PC-9 (cell line): ENCODE measurements at regions not wholly inside any gene's neighbourhood (a gene's known extent, or its start where the extent isn't known, plus 50 kb on each side); places are given as distances from the start of the nearest gene placed in this dataset.

Experiments used
- BruUV-seq: library from RNA; stranded (reverse); fragments of 400-500 nt; replicated peaks from 2 replicates; lab custom pipeline; 2021; lab: Mats Ljungman, UMichigan
- CTCF ChIA-PET: fragments of 300-600 bp; sonication (Branson Sonifier 250); formaldehyde crosslinking; loops from one replicate; lab custom pipeline; 2022; ENCODE audit warnings: antibody characterized with exemption; lab: Charles Lee
- POLR2A ChIA-PET: fragments of 300-600 bp; sonication (Branson Sonifier 250); formaldehyde crosslinking; loops from one replicate; lab custom pipeline; 2022; ENCODE audit warnings: antibody characterized with exemption; ENCODE audit not compliant: unreplicated experiment; lab: Charles Lee
- DNase-seq, 2 experiments: peaks; one replicate each; pipeline versions ENCODE4 v3.0.0 to v3.0.0-alpha.2; 2015 to 2022; ENCODE audit warnings: mixed read lengths in 1 of 2
- H2AFZ ChIP-seq: fragments of 200-600 bp; sonication (generic); 2 replicates; pipeline ENCODE4 v1.8.1; 2017; ENCODE audit warnings: antibody characterized with exemption
- H3F3A ChIP-seq: fragments of 200-600 bp; sonication (generic); 2 replicates; pipeline ENCODE4 v1.8.1; 2017; ENCODE audit warnings: antibody characterized with exemption, mild to moderate bottlenecking, low read depth; ENCODE audit not compliant: insufficient read depth
- H3K27ac ChIP-seq: fragments of 200-600 bp; sonication (generic); 2 replicates; pipeline ENCODE4 v1.6.1; 2016; ENCODE audit warnings: mixed run types
- H3K27me3 ChIP-seq: fragments of 200-600 bp; sonication (generic); 2 replicates; pipeline ENCODE4 v1.6.1; 2016; ENCODE audit warnings: low read depth, mixed run types; ENCODE audit not compliant: insufficient read depth
- H3K36me3 ChIP-seq: fragments of 200-600 bp; sonication (generic); 2 replicates; pipeline ENCODE4 v1.6.1; 2016; ENCODE audit warnings: low read depth, mixed run types
- H3K4me1 ChIP-seq: fragments of 200-600 bp; sonication (generic); replicated peaks from 2 replicates; pipeline ENCODE4 v1.6.1; 2016; ENCODE audit warnings: mixed run types; ENCODE audit not compliant: insufficient read depth
- H3K4me2 ChIP-seq: fragments of 200-600 bp; sonication (generic); 2 replicates; pipeline ENCODE4 v1.6.1; 2017; ENCODE audit warnings: mixed run types
- H3K4me3 ChIP-seq: fragments of 200-600 bp; sonication (generic); 2 replicates; pipeline ENCODE4 v1.6.1; 2016; ENCODE audit warnings: mixed run types
- H3K79me2 ChIP-seq: fragments of 200-600 bp; sonication (generic); 2 replicates; pipeline ENCODE4 v1.6.1; 2017; ENCODE audit warnings: low read depth, mixed run types
- H3K9me2 ChIP-seq: fragments of 200-600 bp; sonication (generic); 2 replicates; pipeline ENCODE4 v1.8.1; 2017; ENCODE audit warnings: mild to moderate bottlenecking; ENCODE audit not compliant: insufficient read depth
- H3K9me3 ChIP-seq: fragments of 200-600 bp; sonication (generic); 2 replicates; pipeline ENCODE4 v1.8.1; 2016; ENCODE audit warnings: low read depth; ENCODE audit not compliant: insufficient read depth
- H4K20me1 ChIP-seq: fragments of 200-600 bp; sonication (generic); 2 replicates; pipeline ENCODE4 v1.8.1; 2017; ENCODE audit not compliant: insufficient read depth
- EZH2 ChIP-seq: fragments of 200-600 bp; sonication (generic); IDR thresholded peaks from 2 replicates; pipeline ENCODE4 v1.8.0; 2017; ENCODE audit warnings: antibody characterized with exemption, low read depth
- intact Hi-C: fragments of 100-400 bp; cut with micrococcal nuclease; formaldehyde crosslinking; loops from one replicate; pipeline ENCODE4 v1.10.0; 2022; ENCODE audit not compliant: unreplicated experiment
- TF ChIP-seq, protein P1 (sequence below): fragments of 200-600 bp; sonication (generic); conservative IDR thresholded peaks from 2 replicates; pipeline ENCODE4 v1.6.1; 2017; ENCODE audit warnings: mixed run types, antibody characterized with exemption, mild to moderate bottlenecking, moderate library complexity

DNA sequence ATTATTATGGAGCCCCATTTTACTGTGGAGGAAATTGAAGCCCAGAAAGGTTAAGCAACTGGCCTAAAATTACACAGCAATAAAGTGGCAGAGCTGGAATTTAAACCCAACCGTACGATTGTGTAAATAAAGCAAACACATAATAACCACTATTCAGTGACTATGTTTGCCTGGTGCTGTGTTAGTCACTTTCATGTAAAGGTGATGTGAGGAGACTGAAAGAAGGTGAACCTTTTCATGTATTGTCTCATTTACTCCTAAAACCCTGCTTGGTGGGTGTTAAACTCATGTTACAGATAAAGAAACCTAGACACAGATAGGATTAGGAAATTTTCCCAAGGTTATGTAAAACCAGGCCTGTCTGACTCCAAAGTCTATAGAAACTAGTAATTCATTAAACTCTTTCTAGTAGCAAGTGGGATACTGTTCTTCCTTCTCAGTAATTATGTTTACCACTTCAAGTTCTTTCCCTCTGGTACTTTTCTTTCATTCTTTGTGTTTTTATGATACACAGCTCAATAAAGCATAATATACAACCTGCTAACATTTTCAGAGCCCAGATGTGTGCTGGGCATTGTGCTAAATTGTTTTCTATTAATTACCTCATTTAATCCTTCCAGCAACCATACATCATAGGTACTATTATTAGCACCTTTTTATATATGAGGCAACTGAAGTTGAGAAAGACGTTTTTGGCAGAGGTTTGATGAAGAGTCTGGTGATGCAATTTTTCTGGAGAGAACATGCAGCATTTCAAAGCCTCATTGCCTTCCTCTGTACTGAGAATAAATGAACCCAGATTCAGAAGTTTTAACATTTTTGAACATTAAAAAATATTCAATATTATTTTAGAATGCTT lies 202.7 kb downstream of the SPRY1 start:
- no peaks in the 10 kb centered on the region for H4K20me1 ChIP-seq
- H3K9me3 ChIP-seq, result no peaks in the 10 kb centered on the region; the same call in 1 of the 2 replicates
- no peak overlapping the region for H3K4me2 ChIP-seq
- H3K27me3 ChIP-seq, result no peaks in the 10 kb centered on the region
- H3K27ac ChIP-seq, result no peak overlapping the region
- BruUV-seq, result no TSS peak
- intact Hi-C loops, result no loop called here
- no peaks in the 10 kb centered on the region for H3K36me3 ChIP-seq
- no peak overlapping the region for H3K4me3 ChIP-seq
- POLR2A ChIA-PET, result no interaction called here
- CTCF ChIA-PET, result no interaction called here
- peaks cover 3% of the 10 kb centered on the region; the same call in 1 of the 2 replicates for H3F3A ChIP-seq
- no peaks in the 10 kb centered on the region; the same call in 1 of the 2 replicates for H3K9me2 ChIP-seq
- no peak for DNase-seq
- H3K4me1 ChIP-seq, result peaks cover 25% of the 10 kb centered on the region
- H3K79me2 ChIP-seq, result no peaks in the 10 kb centered on the region
- no peak overlapping the region for H2AFZ ChIP-seq
- TF ChIP-seq, protein P1, sequence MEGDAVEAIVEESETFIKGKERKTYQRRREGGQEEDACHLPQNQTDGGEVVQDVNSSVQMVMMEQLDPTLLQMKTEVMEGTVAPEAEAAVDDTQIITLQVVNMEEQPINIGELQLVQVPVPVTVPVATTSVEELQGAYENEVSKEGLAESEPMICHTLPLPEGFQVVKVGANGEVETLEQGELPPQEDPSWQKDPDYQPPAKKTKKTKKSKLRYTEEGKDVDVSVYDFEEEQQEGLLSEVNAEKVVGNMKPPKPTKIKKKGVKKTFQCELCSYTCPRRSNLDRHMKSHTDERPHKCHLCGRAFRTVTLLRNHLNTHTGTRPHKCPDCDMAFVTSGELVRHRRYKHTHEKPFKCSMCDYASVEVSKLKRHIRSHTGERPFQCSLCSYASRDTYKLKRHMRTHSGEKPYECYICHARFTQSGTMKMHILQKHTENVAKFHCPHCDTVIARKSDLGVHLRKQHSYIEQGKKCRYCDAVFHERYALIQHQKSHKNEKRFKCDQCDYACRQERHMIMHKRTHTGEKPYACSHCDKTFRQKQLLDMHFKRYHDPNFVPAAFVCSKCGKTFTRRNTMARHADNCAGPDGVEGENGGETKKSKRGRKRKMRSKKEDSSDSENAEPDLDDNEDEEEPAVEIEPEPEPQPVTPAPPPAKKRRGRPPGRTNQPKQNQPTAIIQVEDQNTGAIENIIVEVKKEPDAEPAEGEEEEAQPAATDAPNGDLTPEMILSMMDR, result no peak
- TF ChIP-seq EZH2, result no peak

GRCh38 chr4:123599920-123600810 lies 203.6 kb downstream of the SPRY1 start:
- ChIA-PET POLR2A (no interaction called here), CTCF (no interaction called here)
- no peak overlapping the region for H2AFZ ChIP-seq
- H3K27ac ChIP-seq, result no peak overlapping the region
- no peaks in the 10 kb centered on the region for H3K27me3 ChIP-seq
- no peaks in the 10 kb centered on the region for H4K20me1 ChIP-seq
- no peaks in the 10 kb centered on the region for H3K79me2 ChIP-seq
- no peak overlapping the region for H3K4me2 ChIP-seq
- H3K9me3 ChIP-seq, result no peaks in the 10 kb centered on the region; the same call in 1 of the 2 replicates
- no peaks in the 10 kb centered on the region for H3K9me2 ChIP-seq
- H3F3A ChIP-seq, result peaks cover 3% of the 10 kb centered on the region; the same call in 1 of the 2 replicates
- no TSS peak for BruUV-seq
- H3K4me1 ChIP-seq, result peaks cover 25% of the 10 kb centered on the region
- H3K36me3 ChIP-seq, result no peaks in the 10 kb centered on the region
- no peak for TF ChIP-seq EZH2
- TF ChIP-seq, protein P1, result no peak
- no peak overlapping the region for H3K4me3 ChIP-seq
- peak in 1 of 2 experiments; percentile 31 for DNase-seq
- intact Hi-C loops, result no loop called here
